CD4-positive, alpha-beta T cell treated with Interleukin-6 for 4 hours (primary cell): ENCODE measurements at regions not wholly inside any gene's neighbourhood (a gene's known extent, or its start where the extent isn't known, plus 50 kb on each side); places are given as distances from the start of the nearest gene placed in this dataset.
"Not testable (repeated sequence)": the region's sequence is repeated elsewhere in the genome, so short reads cannot be mapped to it uniquely, and the experiment has no call there.

Experiments
- DNase-seq: peaks from one replicate; pipeline ENCODE4 v3.0.0-alpha.2; 2020; ENCODE audit warnings: mixed read lengths

DNA sequence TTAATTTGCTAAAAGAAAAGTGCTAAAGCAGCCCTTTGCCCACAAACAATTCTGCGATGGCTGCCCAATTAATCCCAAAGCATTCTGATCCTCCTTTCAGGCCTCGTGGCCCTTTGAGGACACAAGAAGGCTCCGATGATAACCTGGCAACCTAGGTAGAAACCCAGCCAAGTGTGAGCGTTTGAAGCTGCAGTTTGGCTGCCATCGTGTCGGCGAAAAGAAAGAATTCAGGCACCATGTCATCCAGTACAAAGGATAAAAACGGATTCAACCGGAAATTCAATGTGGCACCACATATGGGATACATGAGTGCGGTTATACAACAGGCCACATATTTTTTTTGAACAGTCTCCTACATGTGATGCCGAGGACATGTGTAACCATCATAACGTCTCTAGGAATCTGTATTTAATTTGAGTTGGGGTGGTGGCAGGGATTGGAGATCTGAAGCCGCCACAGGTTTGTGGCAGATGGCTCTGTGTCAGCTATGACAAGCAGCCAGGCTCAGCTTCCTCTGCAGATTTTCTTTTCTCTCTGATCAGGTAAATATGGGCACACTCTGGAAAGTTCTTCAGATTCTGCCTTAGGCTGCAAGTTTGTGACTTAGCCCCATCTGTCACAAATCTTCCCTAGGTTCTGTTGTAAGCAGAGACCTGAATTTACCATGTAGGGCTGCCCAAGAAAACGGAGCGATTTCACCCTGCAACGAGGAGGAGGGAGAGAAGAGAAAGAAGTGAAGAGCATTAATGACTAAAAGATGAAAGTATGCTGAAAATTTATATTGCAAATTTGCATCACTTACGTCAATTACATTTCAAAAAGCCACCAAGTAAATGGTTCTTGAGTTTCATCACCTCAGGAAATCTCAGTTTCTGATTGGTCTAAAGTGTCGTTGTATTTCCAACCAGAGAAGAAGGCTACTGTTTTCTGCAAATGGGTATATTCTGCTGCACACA lies 573.2 kb downstream of the ZEB2 start:
- no peak for DNase-seq

DNA sequence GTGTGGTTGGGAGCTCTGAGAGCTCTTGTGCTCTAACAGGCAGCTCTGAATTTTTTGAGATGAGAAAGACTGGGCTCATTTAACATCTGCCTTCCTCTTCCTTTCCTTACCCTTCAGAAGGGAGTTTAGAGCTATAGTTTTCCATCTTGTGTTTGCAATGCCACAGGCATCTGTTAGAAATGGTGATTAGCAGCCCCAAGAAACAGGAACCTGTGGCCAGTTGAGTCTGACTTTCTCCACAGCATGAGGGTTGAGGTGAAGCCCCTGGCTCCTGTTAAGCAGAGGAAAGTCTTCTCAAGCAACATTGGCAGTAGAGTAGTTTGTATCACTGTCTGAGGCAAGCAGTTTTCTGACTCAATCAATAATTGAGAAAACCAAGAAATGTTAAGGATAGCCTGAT lies 577.4 kb downstream of the ZEB2 start:
- DNase-seq: no peak

DNA sequence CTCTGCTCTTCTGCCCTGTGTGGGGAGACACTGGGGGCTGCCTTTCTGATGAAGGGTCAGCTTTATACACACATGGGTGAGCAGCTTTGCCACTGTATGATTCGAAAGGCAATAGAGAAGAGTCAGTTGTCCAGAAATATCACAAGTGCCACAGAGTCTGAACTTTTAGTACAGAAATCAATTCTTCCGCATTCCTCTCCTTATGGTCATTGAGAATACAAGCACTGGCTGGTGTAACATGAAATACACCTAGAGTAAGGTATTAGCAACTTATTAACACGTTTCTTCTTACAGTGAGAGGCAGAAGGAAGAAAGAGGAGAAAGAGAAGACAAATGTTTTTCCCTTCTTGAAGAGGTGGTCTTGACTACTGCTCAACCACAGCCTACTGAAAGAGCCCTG lies 579.2 kb downstream of the ZEB2 start:
- no peak for DNase-seq

DNA sequence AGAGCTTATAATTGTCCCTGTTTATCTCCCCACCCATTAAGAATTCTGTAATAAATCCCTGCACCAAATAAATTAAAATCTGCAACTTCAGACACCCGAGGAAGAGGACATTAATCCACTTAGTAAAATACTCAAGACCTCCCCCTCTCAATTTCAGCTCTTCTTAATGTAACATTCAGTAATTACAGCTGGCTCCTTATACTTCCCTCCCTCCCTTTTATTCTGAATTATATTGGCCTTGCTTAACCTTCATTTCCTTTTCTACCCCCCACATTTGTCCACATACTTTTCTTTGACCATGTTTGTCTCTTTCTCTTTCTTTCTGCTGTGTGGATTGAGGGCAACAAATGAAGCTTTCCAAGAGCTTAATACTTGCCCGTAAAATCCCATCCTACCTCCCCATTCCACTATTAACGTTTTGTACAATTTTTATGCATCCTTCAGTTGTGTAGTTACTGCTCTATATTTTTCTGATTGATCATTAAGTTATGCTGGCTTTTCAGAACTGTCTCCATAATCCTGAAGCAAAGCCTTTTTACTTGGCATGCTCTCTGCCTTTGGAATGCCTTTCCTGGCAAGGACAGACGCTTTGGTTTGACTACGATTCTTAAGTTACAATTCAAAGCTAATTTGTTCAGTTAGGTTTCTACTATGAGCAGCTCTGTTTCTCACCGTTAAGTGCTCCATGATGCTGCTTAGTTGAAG lies 580.1 kb downstream of the ZEB2 start:
- DNase-seq: no peak

DNA sequence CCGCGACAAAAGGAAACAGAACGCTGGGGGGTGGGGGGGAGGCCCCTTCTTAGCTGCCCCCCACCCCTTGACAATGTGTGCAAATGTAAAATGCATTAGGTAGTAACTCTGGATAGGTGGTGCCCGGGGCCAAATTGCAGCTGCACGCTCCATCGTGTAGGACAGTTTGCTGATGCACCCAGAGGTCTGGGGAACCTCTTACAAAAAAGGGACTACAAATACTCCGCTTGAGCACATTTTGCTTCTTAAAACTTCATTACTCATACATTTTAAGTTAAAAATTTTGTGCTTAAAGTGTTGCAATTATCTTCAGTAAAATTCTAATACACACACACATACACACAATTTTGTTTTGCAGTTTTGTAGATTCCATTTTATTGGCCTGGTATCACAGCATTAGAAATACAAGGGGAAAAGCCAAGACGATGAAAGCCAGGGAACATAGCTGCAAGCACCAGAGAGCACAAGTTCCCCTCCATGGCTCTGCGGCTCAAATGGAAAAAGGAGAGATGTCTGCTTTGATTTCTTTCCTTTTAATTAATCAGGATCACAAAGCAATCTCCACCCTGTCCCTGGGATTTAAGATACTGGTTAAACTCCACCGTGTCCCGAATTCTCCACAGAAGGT lies 582.1 kb downstream of the ZEB2 start:
- DNase-seq: no peak

DNA sequence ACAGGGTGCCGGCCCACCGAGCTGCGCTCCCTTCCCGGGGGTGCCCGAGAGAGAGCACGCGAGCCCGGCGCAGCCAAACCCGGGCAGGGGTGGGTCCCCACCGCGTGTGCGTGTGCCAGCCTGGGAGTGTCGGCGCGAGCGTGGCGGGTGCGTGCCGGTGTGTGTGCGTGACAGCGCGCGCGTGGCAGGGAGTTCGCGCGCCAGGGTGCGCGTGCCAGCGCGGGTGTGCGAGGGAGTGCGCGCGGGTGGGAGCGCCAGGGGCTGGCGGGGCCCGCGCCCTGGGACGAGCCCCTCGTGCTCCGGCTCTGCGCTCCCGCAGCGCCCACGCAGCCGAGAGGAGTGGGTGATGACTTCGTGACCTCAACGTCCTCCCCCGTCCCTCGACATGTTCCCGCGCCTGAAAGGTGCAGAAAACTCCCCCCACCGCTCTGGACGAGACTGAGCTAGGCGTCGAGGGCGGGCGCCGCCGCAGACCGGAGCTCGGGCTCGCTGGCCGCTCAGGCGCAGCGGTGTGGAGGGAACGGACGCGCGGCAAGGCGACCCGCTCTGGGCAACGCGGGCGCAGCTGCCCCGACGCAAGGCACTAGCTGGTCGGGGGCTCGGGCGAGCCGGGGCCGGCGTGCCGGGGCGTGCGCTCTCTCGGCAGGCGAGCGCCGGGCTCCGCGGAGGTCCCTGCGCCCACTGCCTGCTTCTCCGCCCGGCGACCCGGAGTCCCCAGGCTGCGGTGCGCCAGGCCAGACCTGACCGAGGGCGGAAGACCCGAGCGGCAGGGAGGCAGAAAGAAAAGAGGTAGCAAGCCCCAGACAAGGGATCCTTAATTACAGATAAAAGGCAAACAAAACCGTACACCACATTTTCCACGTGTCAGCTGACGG lies 582.8 kb downstream of the ZEB2 start:
- DNase-seq: no peak

DNA sequence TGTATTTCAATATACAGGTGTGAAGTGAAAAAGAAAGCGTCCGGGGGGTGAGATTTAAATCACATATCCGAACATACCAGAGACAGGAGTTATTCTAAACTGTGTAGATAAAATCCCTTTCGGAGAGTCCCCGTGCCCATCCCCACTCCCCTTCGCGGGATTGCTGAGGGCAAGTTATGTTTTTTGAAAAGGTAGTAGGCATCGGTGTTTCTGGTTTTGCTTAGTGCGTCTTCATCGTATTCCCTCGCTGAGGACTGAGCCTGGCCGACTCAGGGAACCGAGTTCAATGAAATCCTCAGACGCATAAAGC lies 583.4 kb downstream of the ZEB2 start:
- no peak for DNase-seq

DNA sequence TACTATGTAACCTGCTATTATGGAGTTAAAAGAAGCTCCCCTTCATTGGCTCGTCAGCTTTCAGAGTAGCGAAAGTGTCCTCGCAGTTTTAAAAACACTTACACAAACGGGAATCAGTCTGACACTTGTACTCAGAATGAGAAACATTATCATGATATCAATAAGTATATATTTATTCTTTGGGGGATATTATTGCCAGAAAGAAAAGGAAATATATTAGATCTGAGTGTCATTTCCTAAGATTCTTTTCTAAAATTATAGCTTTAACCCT lies 584.5 kb downstream of the ZEB2 start:
- no peak for DNase-seq

DNA sequence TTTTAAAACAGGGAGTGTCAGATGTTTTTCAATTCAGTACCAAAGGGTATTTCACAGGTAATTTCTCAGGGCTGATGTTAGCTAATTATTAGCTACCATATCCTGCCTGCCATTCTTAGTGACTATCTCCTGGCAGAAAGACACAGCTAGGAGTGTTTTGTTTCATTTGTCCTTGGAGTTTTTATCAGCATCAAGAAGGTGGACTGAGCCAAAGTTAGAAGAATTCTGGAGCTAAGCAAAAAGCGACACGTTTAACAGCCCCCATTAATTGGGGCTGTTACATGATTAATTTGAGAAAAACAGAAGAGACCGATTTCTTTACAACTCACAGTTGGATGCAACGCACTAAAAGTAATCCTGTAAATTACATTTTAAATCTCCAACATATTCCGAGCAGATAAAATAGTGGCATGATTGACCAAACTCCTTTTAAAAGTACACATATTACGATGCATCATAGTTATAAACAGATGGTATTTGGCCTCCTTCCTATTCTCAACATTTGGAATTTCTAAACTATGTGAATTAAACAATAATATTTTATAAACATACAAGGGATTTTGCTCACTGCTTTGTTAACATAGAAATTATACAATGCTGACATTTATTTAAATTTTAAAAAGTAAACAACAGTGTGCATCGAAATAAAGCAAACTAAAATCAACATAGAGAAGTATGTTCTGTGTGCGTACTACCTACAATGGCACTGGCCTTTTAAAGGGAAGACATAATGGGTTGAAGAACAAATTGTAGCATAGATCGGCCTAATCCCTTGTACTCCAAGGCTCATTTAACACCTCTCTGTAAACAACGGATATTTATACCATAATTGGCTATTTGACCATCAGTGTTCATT lies 585.1 kb downstream of the ZEB2 start:
- no peak for DNase-seq

DNA sequence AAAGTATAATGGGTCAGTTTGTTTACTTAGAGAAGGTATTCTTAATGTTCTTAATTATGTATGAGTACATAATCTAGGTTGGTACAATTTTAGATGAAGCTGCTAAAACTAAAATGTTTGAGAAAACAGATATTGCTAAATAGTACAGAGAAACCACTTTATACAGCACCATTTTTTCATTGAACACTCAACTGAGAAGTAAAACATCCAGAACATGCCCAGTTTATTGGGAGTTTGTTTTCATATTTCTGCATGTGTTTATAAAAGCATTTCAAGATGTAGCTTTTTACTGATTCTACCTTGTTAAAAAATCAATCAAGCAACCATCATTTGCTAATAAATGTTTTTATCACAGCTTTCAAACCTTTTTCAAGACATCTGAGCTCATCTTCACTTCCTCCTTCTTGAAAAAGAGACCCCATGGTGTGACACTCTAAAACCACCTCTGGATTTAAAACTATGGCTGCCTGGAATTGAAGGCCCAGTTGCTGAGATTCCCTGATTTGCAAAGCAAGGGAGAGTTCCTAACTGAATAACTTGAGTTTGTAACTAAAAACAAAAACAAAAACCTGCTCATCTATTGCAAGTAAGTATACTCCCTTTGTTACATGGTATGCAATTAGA lies 585.9 kb downstream of the ZEB2 start:
- DNase-seq: no peak

DNA sequence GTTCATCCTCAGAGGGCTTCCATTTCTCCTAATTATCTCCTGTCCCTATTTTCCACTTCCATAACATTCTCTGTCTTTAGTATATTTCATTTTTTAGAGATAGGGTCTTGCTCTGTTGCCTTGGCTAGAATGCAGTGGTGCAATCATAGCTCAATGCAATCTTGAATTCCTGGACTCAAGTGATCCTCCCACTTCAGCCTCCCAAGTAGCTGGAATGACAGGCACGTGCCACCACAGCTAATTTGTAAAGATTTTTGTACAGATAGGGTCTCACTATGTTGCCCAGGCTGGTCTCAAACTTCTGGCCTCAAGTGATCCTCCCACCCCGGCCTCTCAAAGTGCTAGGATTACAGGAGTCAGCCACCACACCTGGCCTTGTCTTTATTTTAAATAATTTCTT lies 589.0 kb downstream of the ZEB2 start:
- no peak for DNase-seq

DNA sequence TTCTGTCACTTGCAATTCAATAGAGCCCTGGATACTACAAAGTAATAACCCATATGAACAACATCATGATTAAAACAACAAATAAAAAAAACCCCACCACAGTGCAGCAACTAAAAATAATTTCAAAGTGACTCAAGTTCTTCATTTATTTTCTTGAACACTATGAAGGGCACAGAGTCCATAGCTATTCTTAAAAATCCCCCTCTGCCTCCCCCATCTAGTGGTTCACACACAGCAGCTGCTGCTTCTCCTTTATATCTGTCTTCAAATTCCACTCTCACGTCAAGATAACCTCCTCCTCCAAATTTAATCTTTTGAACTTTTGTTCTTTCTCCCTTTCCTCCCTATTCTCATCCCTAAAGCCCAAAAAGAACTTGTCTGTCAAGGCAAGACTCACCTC lies 591.3 kb downstream of the ZEB2 start:
- DNase-seq: no peak

DNA sequence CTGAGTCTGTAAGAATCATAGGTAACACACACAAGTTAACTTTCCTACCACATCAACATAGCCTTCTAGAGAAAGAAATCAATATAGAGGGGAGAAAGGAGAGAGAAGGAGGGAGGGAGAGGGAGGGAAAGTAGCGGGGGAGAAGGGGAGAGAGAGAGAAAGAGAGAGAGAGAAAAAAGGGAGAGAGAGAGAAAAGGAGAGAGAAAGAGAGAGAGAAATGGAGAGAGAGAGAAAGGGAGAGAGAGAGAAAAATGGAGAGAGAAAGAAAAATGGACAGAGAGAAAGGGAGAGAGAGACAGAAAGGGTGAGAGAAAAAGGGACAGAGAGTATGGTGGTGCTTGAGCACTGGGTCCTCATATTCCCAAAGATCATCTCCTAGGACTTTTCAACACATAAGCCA lies 591.7 kb downstream of the ZEB2 start:
- DNase-seq: no peak

DNA sequence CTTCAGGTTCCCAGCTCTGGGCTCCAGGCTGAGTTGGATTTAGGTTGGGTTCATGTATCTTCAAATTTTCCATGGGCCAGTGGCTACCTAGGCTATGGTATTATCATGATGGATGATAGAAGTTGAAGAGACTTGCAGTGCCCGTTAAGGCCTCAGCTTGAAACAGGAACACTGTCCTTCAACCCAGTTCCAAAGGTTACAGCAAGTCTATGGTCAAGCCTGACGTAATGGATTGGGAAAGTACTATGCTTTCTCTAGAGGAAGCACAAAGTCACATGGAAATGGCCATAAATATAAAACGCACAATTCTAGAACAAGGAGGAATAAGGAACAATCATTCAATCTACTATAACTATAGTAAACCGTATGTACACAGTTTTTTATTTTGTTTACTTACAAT lies 593.2 kb downstream of the ZEB2 start:
- DNase-seq: no peak

DNA sequence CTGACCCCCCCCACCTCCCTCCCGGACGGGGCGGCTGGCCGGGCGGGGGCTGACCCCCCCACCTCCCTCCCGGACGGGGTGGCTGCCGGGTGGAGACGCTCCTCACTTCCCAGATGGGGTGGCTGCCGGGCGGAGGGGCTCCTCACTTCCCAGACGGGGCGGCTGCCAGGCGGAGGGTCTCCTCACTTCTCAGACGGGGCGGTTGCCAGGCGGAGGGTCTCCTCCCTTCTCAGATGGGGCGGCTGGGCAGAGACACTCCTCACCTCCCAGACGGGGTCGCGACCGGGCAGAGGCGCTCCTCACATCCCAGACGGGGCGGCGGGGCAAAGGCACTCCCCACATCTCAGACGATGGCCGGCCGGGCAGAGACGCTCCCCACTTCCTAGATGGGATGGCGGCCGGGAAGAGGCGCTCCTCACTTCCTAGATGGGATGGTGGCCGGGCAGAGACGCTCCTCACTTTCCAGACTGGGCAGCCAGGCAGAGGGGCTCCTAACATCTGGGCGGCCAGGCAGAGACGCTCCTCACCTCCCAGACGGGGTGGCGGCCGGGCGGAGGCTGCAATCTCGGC lies 597.6 kb downstream of the ZEB2 start:
- not testable (repeated sequence) for DNase-seq

DNA sequence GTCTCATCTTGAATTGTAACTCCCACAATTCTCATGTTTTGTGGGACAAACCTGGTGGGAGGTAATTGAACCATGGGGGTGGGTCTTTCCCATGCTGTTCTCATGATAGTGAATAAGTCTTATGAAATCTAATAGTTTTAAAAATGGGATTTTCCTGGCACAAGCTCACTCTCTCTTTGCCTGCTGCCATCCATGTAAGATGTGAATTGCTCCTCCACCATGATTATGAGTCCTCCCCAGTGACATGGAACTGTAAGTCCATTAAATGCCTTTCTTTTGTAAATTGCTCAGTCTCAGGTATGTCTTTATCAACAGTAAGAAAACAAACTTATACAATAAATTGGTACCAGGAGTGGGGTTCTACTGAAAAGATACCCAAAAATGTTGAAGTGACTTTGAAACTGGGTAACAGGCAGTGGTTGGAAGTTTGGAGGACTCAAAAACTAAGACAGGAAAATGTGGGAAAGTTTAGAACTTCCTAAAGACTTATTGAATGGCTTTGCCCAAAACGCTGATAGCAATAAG lies 601.4 kb downstream of the ZEB2 start:
- DNase-seq: no peak

DNA sequence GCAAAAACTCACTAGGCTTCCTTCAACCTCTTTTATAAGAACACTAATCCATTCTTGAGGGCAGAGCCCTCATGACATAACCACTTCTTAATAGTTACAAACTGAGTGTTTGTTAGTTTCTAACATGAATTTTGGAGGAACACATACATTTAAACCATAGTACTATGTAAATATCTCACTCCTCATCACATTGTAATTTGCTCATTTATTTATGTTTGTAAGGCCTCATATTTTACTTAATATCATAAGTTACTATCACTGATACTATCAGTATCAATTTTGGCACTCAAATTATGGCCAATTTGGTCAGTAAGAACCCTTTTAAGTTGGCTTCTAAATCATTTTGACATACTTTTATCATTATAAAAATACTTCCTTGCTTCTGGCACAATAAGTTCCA lies 603.1 kb downstream of the ZEB2 start:
- no peak for DNase-seq

DNA sequence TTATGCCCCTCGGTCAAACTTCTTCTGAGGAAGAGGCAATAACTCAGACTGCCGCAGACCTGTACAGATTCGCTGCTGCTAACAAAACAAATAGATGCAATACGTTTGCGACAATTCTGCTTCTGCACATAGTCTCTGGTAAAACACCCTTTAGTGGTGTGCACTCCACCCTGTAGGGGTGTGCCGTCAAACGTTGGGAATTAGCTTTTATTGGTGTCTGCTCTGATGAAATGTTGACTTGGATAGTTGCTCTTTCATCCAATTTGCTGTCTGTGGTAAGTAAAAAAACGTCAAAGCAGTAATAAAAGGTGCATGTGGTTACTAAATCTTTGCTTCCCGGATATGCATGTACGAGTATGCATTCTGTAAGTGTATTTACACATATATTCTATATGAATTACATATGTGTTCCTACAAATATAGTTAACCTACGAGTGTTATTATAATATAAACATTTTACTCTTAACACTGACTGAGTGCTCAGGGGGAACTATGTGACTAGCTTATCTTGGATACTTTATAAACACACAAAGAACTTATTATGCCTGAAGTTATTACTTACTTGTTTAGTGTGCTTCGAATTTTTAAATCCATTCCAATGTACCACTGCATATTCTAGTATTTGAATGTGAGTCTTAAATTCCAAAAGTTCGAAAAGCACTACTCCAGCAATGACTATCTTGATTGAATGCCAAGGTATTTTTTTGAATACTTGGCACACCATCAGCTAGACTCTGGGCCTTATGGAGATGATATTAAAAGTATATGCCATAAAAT lies 610.2 kb downstream of the ZEB2 start:
- DNase-seq: no peak

DNA sequence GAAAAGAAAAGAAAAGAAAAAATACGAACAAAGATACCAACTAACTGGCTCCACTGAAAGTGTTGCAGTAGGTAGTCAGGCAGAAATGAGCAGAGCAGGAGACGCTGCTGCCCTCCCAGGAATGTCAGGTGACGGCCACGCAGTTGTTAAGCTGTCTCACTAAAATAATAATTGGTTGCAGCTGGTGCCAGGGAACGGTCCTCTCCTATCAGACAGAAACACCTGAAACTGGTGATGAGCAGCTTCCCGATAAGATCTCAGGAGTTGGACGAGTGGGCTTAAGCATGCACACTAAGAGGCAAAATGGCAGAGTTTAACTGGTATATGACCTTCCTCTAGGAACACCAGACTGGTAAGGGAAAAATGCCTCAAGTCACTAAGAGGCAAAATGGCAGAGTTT lies 611.1 kb downstream of the ZEB2 start:
- DNase-seq: no peak

DNA sequence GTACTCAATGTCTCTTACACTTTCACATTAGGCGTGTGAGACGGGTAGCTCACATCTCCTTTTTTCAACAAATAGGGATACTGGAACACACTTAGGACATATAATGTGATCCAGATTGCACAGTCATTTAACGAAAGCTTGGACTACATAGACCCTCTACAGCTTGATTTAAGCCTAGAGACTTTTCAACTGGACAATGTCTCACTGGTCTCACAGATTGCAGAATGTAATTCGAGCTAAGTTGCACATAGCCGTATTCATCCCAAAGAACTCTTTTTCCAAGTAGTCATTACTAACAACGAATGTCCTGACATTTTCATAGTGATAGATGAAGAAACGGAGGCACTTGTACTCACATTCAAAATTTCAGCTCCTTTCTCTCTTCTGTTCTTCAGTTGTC lies 612.1 kb downstream of the ZEB2 start:
- DNase-seq: no peak
